MM.1S (cell line): ENCODE measurements at regions not wholly inside any gene's neighbourhood (a gene's known extent, or its start where the extent isn't known, plus 50 kb on each side); places are given as distances from the start of the nearest gene placed in this dataset.

Experiments used
- EZH2 ChIP-seq: fragments of 300-600 bp; sonication (generic); optimal IDR thresholded peaks from 2 replicates; pipeline ENCODE3; 2017; ENCODE audit warnings: low read depth, mild to moderate bottlenecking, antibody characterized with exemption, low read length, mixed read lengths
- EZH2phosphoT487 ChIP-seq: fragments of 300-600 bp; sonication (generic); IDR thresholded peaks from 2 replicates; pipeline ENCODE4 v1.6.1; 2018; ENCODE audit warnings: antibody characterized with exemption, low read length
- TF ChIP-seq, protein P1 (sequence below): fragments of 300-600 bp; sonication (generic); IDR thresholded peaks from 2 replicates; pipeline ENCODE4 v1.5.1; 2016; ENCODE audit warnings: antibody characterized with exemption, low read length, mixed read lengths

DNA sequence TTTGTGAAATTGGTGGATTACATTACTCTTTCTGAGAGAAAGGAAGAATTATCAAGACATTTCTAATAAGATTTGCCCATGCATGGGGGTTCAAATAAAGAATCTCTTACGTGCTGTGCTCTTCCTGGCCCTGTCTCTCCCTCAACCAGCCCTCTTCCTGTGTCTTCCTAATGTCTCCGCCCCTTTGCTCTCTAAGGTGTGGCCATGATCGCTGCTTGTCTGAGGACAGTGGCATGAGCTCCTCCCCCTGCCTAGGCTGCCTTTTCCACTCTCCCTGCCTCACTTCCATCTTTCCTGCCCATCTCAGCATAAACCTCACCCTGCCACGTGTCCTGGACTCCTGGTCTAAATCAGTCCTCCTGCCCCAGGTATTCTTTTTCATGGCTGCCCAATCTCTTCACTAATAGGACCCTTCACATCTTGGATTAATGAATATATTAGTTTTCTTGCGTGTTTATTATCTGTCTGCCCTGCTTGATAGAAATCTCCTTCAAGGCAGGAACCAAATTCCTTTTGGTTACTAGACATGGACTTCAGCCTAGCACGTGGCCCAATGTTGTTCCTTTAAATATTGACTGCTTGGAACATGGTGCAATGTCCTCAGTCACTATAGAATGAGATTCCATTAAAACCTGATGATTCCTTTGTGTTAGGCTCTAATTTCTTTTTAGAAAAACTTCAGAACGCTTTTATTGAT lies 122.3 kb downstream of the MTRR start:
- TF ChIP-seq, protein P1, sequence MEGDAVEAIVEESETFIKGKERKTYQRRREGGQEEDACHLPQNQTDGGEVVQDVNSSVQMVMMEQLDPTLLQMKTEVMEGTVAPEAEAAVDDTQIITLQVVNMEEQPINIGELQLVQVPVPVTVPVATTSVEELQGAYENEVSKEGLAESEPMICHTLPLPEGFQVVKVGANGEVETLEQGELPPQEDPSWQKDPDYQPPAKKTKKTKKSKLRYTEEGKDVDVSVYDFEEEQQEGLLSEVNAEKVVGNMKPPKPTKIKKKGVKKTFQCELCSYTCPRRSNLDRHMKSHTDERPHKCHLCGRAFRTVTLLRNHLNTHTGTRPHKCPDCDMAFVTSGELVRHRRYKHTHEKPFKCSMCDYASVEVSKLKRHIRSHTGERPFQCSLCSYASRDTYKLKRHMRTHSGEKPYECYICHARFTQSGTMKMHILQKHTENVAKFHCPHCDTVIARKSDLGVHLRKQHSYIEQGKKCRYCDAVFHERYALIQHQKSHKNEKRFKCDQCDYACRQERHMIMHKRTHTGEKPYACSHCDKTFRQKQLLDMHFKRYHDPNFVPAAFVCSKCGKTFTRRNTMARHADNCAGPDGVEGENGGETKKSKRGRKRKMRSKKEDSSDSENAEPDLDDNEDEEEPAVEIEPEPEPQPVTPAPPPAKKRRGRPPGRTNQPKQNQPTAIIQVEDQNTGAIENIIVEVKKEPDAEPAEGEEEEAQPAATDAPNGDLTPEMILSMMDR = no peak
- no peak for TF ChIP-seq EZH2phosphoT487
- TF ChIP-seq EZH2 = no peak
